ENCODE measurements at regions not wholly inside any gene's neighbourhood (a gene's known extent, or its start where the extent isn't known, plus 50 kb on each side); places are given as distances from the start of the nearest gene placed in this dataset.

GRCh38 chr4:167867191-167867590 lies 225.1 kb upstream of the ANXA10 start:
- TF ChIP-seq E2F1 (CRISPR knock-in tag; IDR thresholded peaks at IDR 0.05) (no peak), CTCF (IDR thresholded peaks at IDR 0.05) (no peak)
